ENCODE measurements at regions not wholly inside any gene's neighbourhood (a gene's known extent, or its start where the extent isn't known, plus 50 kb on each side); places are given as distances from the start of the nearest gene placed in this dataset.

- peak in 1 of 2 donors; percentile 26 for DNase-seq
- no peaks in the 10 kb centered on the region for H3K27me3 ChIP-seq
- no peaks in the 10 kb centered on the region for H3K9me3 ChIP-seq
- peak overlapping the region; percentile 5 to 28 for H3K27ac ChIP-seq
- H3K4me3 ChIP-seq, result no peak overlapping the region
- H3K36me3 ChIP-seq, result no peaks in the 10 kb centered on the region
- TF ChIP-seq, protein P1, sequence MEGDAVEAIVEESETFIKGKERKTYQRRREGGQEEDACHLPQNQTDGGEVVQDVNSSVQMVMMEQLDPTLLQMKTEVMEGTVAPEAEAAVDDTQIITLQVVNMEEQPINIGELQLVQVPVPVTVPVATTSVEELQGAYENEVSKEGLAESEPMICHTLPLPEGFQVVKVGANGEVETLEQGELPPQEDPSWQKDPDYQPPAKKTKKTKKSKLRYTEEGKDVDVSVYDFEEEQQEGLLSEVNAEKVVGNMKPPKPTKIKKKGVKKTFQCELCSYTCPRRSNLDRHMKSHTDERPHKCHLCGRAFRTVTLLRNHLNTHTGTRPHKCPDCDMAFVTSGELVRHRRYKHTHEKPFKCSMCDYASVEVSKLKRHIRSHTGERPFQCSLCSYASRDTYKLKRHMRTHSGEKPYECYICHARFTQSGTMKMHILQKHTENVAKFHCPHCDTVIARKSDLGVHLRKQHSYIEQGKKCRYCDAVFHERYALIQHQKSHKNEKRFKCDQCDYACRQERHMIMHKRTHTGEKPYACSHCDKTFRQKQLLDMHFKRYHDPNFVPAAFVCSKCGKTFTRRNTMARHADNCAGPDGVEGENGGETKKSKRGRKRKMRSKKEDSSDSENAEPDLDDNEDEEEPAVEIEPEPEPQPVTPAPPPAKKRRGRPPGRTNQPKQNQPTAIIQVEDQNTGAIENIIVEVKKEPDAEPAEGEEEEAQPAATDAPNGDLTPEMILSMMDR (IDR thresholded peaks at IDR 0.05), result no peak
- no peak for TF ChIP-seq POLR2A (IDR thresholded peaks at IDR 0.05)
- intact Hi-C loops (cut with DNase I; ENCODE audit: low total_unique reads), result no loop called here
- peaks cover 0 to 4% of the 10 kb centered on the region in 2 donors for H3K4me1 ChIP-seq
Observed at GRCh38 chr18:27413495-27414401, 228.6 kb upstream of the CHST9 start.

- TF ChIP-seq, protein P1 (IDR thresholded peaks at IDR 0.05), result no peak
- no peak for TF ChIP-seq POLR2A (IDR thresholded peaks at IDR 0.05)
- intact Hi-C loops (cut with DNase I; ENCODE audit: low total_unique reads), result no loop called here
- DNase-seq, result no peak
- Histone ChIP-seq H3K36me3 (no peaks in the 10 kb centered on the region), H3K9me3 (no peaks in the 10 kb centered on the region), H3K4me3 (no peak overlapping the region), H3K4me1 (peaks cover 0 to 4% of the 10 kb centered on the region in 2 donors), H3K27me3 (no peaks in the 10 kb centered on the region), H3K27ac (no peak overlapping the region)
Observed at GRCh38 chr18:27412556-27412955, 227.4 kb upstream of the CHST9 start.

GRCh38 chr18:27411911-27412310 lies 226.8 kb upstream of the CHST9 start:
- TF ChIP-seq, protein P1 (IDR thresholded peaks at IDR 0.05), result no peak
- no peak for TF ChIP-seq POLR2A (IDR thresholded peaks at IDR 0.05)
- no peak overlapping the region for H3K27ac ChIP-seq
- no peak for DNase-seq
- no peak overlapping the region for H3K4me3 ChIP-seq
- H3K36me3 ChIP-seq, result no peaks in the 10 kb centered on the region
- H3K9me3 ChIP-seq, result no peaks in the 10 kb centered on the region
- intact Hi-C loops (cut with DNase I; ENCODE audit: low total_unique reads), result no loop called here
- peaks cover 0 to 4% of the 10 kb centered on the region in 2 donors for H3K4me1 ChIP-seq
- H3K27me3 ChIP-seq, result no peaks in the 10 kb centered on the region

DNA sequence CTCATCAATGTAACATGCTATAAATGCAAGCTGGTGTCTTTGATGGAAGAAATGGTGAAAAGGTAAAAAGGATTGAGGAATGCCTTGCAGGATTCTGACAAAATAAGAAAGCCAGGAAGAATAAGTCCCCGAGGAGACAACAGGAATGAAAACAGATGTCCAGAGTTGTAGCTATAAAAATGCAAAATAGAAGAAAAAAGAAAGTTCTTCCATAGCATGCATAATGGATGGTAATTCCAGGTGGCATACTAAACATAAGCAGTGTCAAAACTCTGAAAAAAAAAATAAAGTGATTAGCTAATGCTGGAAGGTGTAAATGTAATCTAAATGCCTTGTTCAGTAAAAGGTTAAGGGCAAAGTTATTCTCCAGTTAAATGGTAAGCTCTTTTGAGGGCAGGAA lies 225.9 kb upstream of the CHST9 start:
- intact Hi-C loops (cut with DNase I; ENCODE audit: low total_unique reads), result no loop called here
- no peak for TF ChIP-seq POLR2A (IDR thresholded peaks at IDR 0.05)
- TF ChIP-seq, protein P1 (IDR thresholded peaks at IDR 0.05), result no peak
- no peak overlapping the region for H3K4me3 ChIP-seq
- H3K27ac ChIP-seq, result no peak overlapping the region
- no peaks in the 10 kb centered on the region for H3K9me3 ChIP-seq
- H3K27me3 ChIP-seq, result no peaks in the 10 kb centered on the region
- H3K4me1 ChIP-seq, result peaks cover 0 to 4% of the 10 kb centered on the region in 2 donors
- DNase-seq, result no peak
- no peaks in the 10 kb centered on the region for H3K36me3 ChIP-seq

GRCh38 chr18:27404855-27405254 lies 219.7 kb upstream of the CHST9 start:
- no peaks in the 10 kb centered on the region for H3K9me3 ChIP-seq
- H3K27me3 ChIP-seq, result no peaks in the 10 kb centered on the region
- no peak for DNase-seq
- no peak overlapping the region for H3K4me3 ChIP-seq
- H3K36me3 ChIP-seq, result no peaks in the 10 kb centered on the region
- no peak overlapping the region for H3K27ac ChIP-seq
- TF ChIP-seq, protein P1 (IDR thresholded peaks at IDR 0.05), result no peak
- no peak for TF ChIP-seq POLR2A (IDR thresholded peaks at IDR 0.05)
- no peaks in the 10 kb centered on the region for H3K4me1 ChIP-seq
- intact Hi-C loops (cut with DNase I; ENCODE audit: low total_unique reads), result no loop called here

Measured in uterus (tissue), 3 donors.